ENCODE measurements at regions not wholly inside any gene's neighbourhood (a gene's known extent, or its start where the extent isn't known, plus 50 kb on each side); places are given as distances from the start of the nearest gene placed in this dataset.

GRCh38 chr3:177882124-177882648 lies 654.0 kb upstream of the KCNMB2 start:
- intact Hi-C loops (cut with micrococcal nuclease; ENCODE audit: unreplicated experiment): no loop called here
- H3K9me3 ChIP-seq (ENCODE audit: insufficient read depth, low read depth): no peaks in the 10 kb centered on the region
- no peaks in the 10 kb centered on the region for H3K9me2 ChIP-seq (ENCODE audit: insufficient read depth)
- H3K4me1 ChIP-seq (replicated peaks; ENCODE audit: insufficient read depth): no peaks in the 10 kb centered on the region
- no peak overlapping the region for H2AFZ ChIP-seq
- H4K20me1 ChIP-seq (ENCODE audit: insufficient read depth): no peaks in the 10 kb centered on the region
- no peak for TF ChIP-seq CTCF (conservative IDR thresholded peaks at IDR 0.05)
- no peak for TF ChIP-seq EZH2 (IDR thresholded peaks at IDR 0.05; ENCODE audit: low read depth)
- no peaks in the 10 kb centered on the region for H3K27me3 ChIP-seq (ENCODE audit: insufficient read depth, low read depth)
- H3K27ac ChIP-seq: no peak overlapping the region
- H3K4me2 ChIP-seq: no peak overlapping the region
- H3K36me3 ChIP-seq (ENCODE audit: low read depth): no peaks in the 10 kb centered on the region
- no peaks in the 10 kb centered on the region for H3K79me2 ChIP-seq (ENCODE audit: low read depth)
- no peaks in the 10 kb centered on the region for H3F3A ChIP-seq (ENCODE audit: insufficient read depth, low read depth)
- no peak overlapping the region for H3K4me3 ChIP-seq
- ChIA-PET CTCF (no interaction called here), POLR2A (ENCODE audit: unreplicated experiment) (no interaction called here)
- DNase-seq: no peak
- BruUV-seq (replicated peaks): no TSS peak

DNA sequence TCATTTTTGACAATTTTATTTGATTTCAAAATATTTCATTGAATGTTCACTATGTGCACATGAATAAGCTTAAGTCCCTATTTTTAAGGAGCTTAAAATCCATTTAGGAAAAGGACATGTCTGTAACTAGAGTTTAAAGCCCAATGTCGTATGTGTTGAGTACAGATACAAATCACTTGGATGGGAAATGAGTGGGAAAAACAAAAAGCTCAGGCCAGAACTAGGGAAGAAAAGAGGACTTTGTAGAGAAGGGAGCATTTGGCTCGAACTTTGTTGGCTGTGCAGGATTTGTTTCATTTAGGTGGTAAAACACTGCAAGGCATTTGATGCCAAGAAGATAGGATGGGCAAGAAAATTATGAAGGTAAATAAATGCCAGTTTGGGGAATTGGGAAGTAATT lies 653.1 kb upstream of the KCNMB2 start:
- Histone ChIP-seq H4K20me1 (ENCODE audit: insufficient read depth) (no peaks in the 10 kb centered on the region), H3K27ac (no peak overlapping the region), H3K4me1 (replicated peaks; ENCODE audit: insufficient read depth) (no peaks in the 10 kb centered on the region), H3K9me2 (ENCODE audit: insufficient read depth) (no peaks in the 10 kb centered on the region), H3K79me2 (ENCODE audit: low read depth) (no peaks in the 10 kb centered on the region), H3K36me3 (ENCODE audit: low read depth) (no peaks in the 10 kb centered on the region), H3K9me3 (ENCODE audit: insufficient read depth, low read depth) (no peaks in the 10 kb centered on the region), H2AFZ (peak overlapping the region; percentile 5; the same call in 1 of the 2 replicates), H3K4me3 (no peak overlapping the region), H3K27me3 (ENCODE audit: insufficient read depth, low read depth) (no peaks in the 10 kb centered on the region), H3F3A (ENCODE audit: insufficient read depth, low read depth) (no peaks in the 10 kb centered on the region), H3K4me2 (no peak overlapping the region)
- CTCF ChIA-PET: no interaction called here
- TF ChIP-seq CTCF (conservative IDR thresholded peaks at IDR 0.05): no peak
- no peak for TF ChIP-seq EZH2 (IDR thresholded peaks at IDR 0.05; ENCODE audit: low read depth)
- no peak for DNase-seq
- intact Hi-C loops (cut with micrococcal nuclease; ENCODE audit: unreplicated experiment): no loop called here
- POLR2A ChIA-PET (ENCODE audit: unreplicated experiment): no interaction called here
- BruUV-seq (replicated peaks): no TSS peak

- TF ChIP-seq EZH2 (IDR thresholded peaks at IDR 0.05; ENCODE audit: low read depth) (no peak), CTCF (conservative IDR thresholded peaks at IDR 0.05) (no peak)
- no TSS peak for BruUV-seq (replicated peaks)
- Histone ChIP-seq H2AFZ (no peak overlapping the region), H3K9me2 (ENCODE audit: insufficient read depth) (no peaks in the 10 kb centered on the region), H3K79me2 (ENCODE audit: low read depth) (no peaks in the 10 kb centered on the region), H3K9me3 (ENCODE audit: insufficient read depth, low read depth) (no peaks in the 10 kb centered on the region), H3K27ac (no peak overlapping the region), H3K4me3 (no peak overlapping the region), H3K4me1 (replicated peaks; ENCODE audit: insufficient read depth) (no peaks in the 10 kb centered on the region), H3K36me3 (ENCODE audit: low read depth) (no peaks in the 10 kb centered on the region), H4K20me1 (ENCODE audit: insufficient read depth) (no peaks in the 10 kb centered on the region), H3K27me3 (ENCODE audit: insufficient read depth, low read depth) (no peaks in the 10 kb centered on the region), H3F3A (ENCODE audit: insufficient read depth, low read depth) (no peaks in the 10 kb centered on the region), H3K4me2 (no peak overlapping the region)
- intact Hi-C loops (cut with micrococcal nuclease; ENCODE audit: unreplicated experiment): no loop called here
- ChIA-PET POLR2A (ENCODE audit: unreplicated experiment) (interaction anchor here (0.7 kb wide), 1 partner anchor 686 kb away, joined by 6 read pairs; the partner anchor contains the start of gene TBL1XR1), CTCF (no interaction called here)
- no peak for DNase-seq
Observed at GRCh38 chr3:177883957-177884356, 652.3 kb upstream of the KCNMB2 start.

All from PC-9 (cell line).